HCT116 (cell line): ENCODE measurements at regions not wholly inside any gene's neighbourhood (a gene's known extent, or its start where the extent isn't known, plus 50 kb on each side); places are given as distances from the start of the nearest gene placed in this dataset.

Experiments
- ATAC-seq: fragments of 200-7000 bp; cut with Tn5 transposase; 2 replicates; pipeline ENCODE4 v1.9.1; 2020; ENCODE audit warnings: mild to moderate bottlenecking, moderate library complexity
- BruUV-seq: library from RNA; stranded (reverse); fragments of 400-500 nt; replicated peaks from 2 replicates; lab custom pipeline; 2021; lab: Mats Ljungman, UMichigan
- CTCF ChIA-PET: fragments of 300-600 bp; sonication (Branson Sonifier 250); formaldehyde crosslinking; loops from one replicate; lab custom pipeline; 2021; ENCODE audit warnings: antibody characterized with exemption; lab: Charles Lee
- POLR2A ChIA-PET: fragments of 300-600, 350-600 bp; sonication (Branson Sonifier 250); formaldehyde crosslinking; loops from one replicate; lab custom pipeline; 2021; ENCODE audit warnings: antibody characterized with exemption; lab: Charles Lee
- RAD21 ChIA-PET, 2 experiments: fragments of 300-600 bp; sonication (Branson Sonifier 250); formaldehyde crosslinking; loops; one replicate each; lab custom pipeline; 2023; ENCODE audit warnings: low total read pairs in 2 of 2; ENCODE audit not compliant: uncharacterized antibody in 2 of 2, unreplicated experiment in 2 of 2, low non-redundant PET in 1 of 2; lab: Charles Lee
- DNase-seq: peaks from one replicate; pipeline ENCODE4 v3.0.0-alpha.2; 2010; ENCODE audit warnings: low read depth, low spot score
- H2AFZ ChIP-seq: fragments of 200-600 bp; shearing (Covaris generic), sonication (generic); 2 replicates; pipeline ENCODE4 v1.6.1; 2017; ENCODE audit warnings: low read depth, mixed run types, mixed read lengths, antibody characterized with exemption, low read length; ENCODE audit not compliant: poor library complexity, severe bottlenecking
- H3K27ac ChIP-seq: 2 replicates; pipeline ENCODE4 v1.5.1; 2012; ENCODE audit warnings: low read depth, low read length
- H3K27me3 ChIP-seq: fragments of 200-600 bp; sonication (generic); 2 replicates; pipeline ENCODE4 v1.6.1; 2016; ENCODE audit warnings: mixed run types, low read length, mixed read lengths; ENCODE audit not compliant: insufficient read depth
- H3K36me3 ChIP-seq, 2 experiments: fragments of 200-500 bp in 1 of 2; fragments of 200-600 bp in 1 of 2; sonication (Bioruptor generic) in 1 of 2; sonication (generic) in 1 of 2; 2 replicates each; pipeline versions ENCODE4 v1.5.1 to v1.6.1; 2014 to 2016; ENCODE audit warnings: low read length in 2 of 2, inconsistent platforms in 1 of 2, mixed read lengths in 1 of 2, mixed run types in 1 of 2; ENCODE audit not compliant: insufficient read depth in 2 of 2, control insufficient read depth in 1 of 2
- H3K4me1 ChIP-seq, 2 experiments: fragments of 200-600 bp in 1 of 2; sonication (generic) in 1 of 2; 2 replicates each; pipeline versions ENCODE4 v1.5.1 to v1.6.1; 2012 to 2017; ENCODE audit warnings: low read length in 2 of 2, inconsistent platforms in 1 of 2, mild to moderate bottlenecking in 1 of 2, mixed read lengths in 1 of 2, mixed run types in 1 of 2, moderate library complexity in 1 of 2; ENCODE audit not compliant: insufficient read depth in 2 of 2, control insufficient read depth in 1 of 2
- H3K4me2 ChIP-seq: fragments of 200-600 bp; sonication (generic); 2 replicates; pipeline ENCODE4 v1.6.1; 2017; ENCODE audit warnings: mixed run types, low read length, mixed read lengths
- H3K4me3 ChIP-seq, 2 experiments: fragments of 200-600 bp in 1 of 2; sonication (generic) in 1 of 2; replicated peaks in 1 of 2; 2 replicates each; pipeline ENCODE4 v1.5.1; 2011 to 2016; ENCODE audit warnings: low read length in 2 of 2, control low read depth in 1 of 2, low read depth in 1 of 2, mild to moderate bottlenecking in 1 of 2, mixed read lengths in 1 of 2, mixed run types in 1 of 2
- H3K79me2 ChIP-seq: fragments of 200-600 bp; sonication (generic); 2 replicates; pipeline ENCODE4 v1.6.1; 2017; ENCODE audit warnings: mild to moderate bottlenecking, mixed run types, low read length, moderate library complexity, mixed read lengths; ENCODE audit not compliant: insufficient read depth
- H3K9ac ChIP-seq: fragments of 200-600 bp; sonication (generic); 2 replicates; pipeline ENCODE4 v1.6.1; 2016; ENCODE audit warnings: low read length, mixed read lengths
- H3K9me2 ChIP-seq: fragments of 200-600 bp; sonication (generic), shearing (Covaris generic); 2 replicates; pipeline ENCODE4 v1.6.1; 2017; ENCODE audit warnings: mixed run types, mild to moderate bottlenecking, moderate library complexity; ENCODE audit not compliant: insufficient read depth
- H3K9me3 ChIP-seq, 2 experiments: fragments of 200-500 bp in 1 of 2; fragments of 200-600 bp in 1 of 2; sonication (Bioruptor generic) in 1 of 2; sonication (generic) in 1 of 2; 2 replicates each; pipeline ENCODE4 v1.6.1; 2014 to 2017; ENCODE audit warnings: low read length in 2 of 2, mixed read lengths in 2 of 2, inconsistent platforms in 1 of 2, low read depth in 1 of 2, mild to moderate bottlenecking in 1 of 2, mixed run types in 1 of 2, moderate library complexity in 1 of 2; ENCODE audit not compliant: control insufficient read depth in 1 of 2, insufficient read depth in 1 of 2
- H4K20me1 ChIP-seq: fragments of 200-600 bp; sonication (generic), shearing (Covaris generic); 2 replicates; pipeline ENCODE4 v1.6.1; 2017; ENCODE audit warnings: mixed run types, mild to moderate bottlenecking, moderate library complexity; ENCODE audit not compliant: insufficient read depth
- ATF3 ChIP-seq: IDR thresholded peaks from 2 replicates; pipeline ENCODE4 v1.6.1; 2012
- CBX3 ChIP-seq: IDR thresholded peaks from 2 replicates; pipeline ENCODE4 v1.6.1; 2012; ENCODE audit warnings: low read depth
- CEBPB ChIP-seq: IDR thresholded peaks from 2 replicates; pipeline ENCODE4 v1.6.1; 2012; ENCODE audit warnings: low read depth
- ELF1 ChIP-seq: IDR thresholded peaks from 2 replicates; pipeline ENCODE4 v1.6.1; 2012; ENCODE audit warnings: low read depth, borderline replicate concordance
- EZH2phosphoT487 ChIP-seq: fragments of 200-600 bp; IDR thresholded peaks from 2 replicates; pipeline ENCODE4 v1.6.1; 2018; ENCODE audit warnings: antibody characterized with exemption, borderline replicate concordance
- FOSL1 ChIP-seq: IDR thresholded peaks from 2 replicates; pipeline ENCODE4 v1.6.1; 2012; ENCODE audit warnings: low read depth
- JUND ChIP-seq: IDR thresholded peaks from 2 replicates; pipeline ENCODE4 v1.6.1; 2012
- MAX ChIP-seq: IDR thresholded peaks from 2 replicates; pipeline ENCODE4 v1.6.1; 2012
- SIN3A ChIP-seq: IDR thresholded peaks from 2 replicates; pipeline ENCODE4 v1.6.1; 2012; ENCODE audit warnings: low read depth
- TCF7L2 ChIP-seq: IDR thresholded peaks from 2 replicates; pipeline ENCODE4 v1.7.0; 2011; ENCODE audit warnings: borderline replicate concordance, inconsistent platforms; ENCODE audit not compliant: insufficient read depth, insufficient read length; ENCODE audit errors: extremely low read depth
- YY1 ChIP-seq: IDR thresholded peaks from 2 replicates; pipeline ENCODE4 v1.6.1; 2011; ENCODE audit warnings: low read length, low read depth, moderate library complexity, mild to moderate bottlenecking; ENCODE audit not compliant: insufficient replicate concordance; ENCODE audit errors: extremely low read depth
- ZFX ChIP-seq: fragments of 450-650 bp; IDR thresholded peaks from 2 replicates; pipeline ENCODE4 v1.6.1; 2017
- ZNF274 ChIP-seq: fragments of 200-500 bp; sonication (Bioruptor generic); IDR thresholded peaks from 2 replicates; pipeline ENCODE4 v1.6.1; 2014; ENCODE audit warnings: mild to moderate bottlenecking, low read depth, low read length, inconsistent platforms
- intact Hi-C: fragments of 100-400 bp; cut with micrococcal nuclease; formaldehyde crosslinking; loops from 2 replicates; pipeline ENCODE4 v1.10.0; 2022

GRCh38 chr1:238789916-238790667 lies 596.3 kb upstream of the CHRM3 start:
- H2AFZ ChIP-seq: no peak overlapping the region
- DNase-seq (no peak), ATAC-seq (no peak)
- no TSS peak for BruUV-seq
- H3K27me3 ChIP-seq: no peaks in the 10 kb centered on the region
- POLR2A ChIA-PET: no interaction called here
- no peaks in the 10 kb centered on the region for H3K79me2 ChIP-seq
- no peak for TF ChIP-seq CBX3
- no peak for TF ChIP-seq JUND
- TF ChIP-seq FOSL1: no peak
- no peak for TF ChIP-seq EZH2phosphoT487
- no peak for TF ChIP-seq TCF7L2
- no peak for TF ChIP-seq ELF1
- no peak for TF ChIP-seq ZFX
- CTCF ChIA-PET: no interaction called here
- H3K27ac ChIP-seq: no peak overlapping the region
- no peak overlapping the region for H3K4me3 ChIP-seq
- no peaks in the 10 kb centered on the region for H3K36me3 ChIP-seq
- RAD21 ChIA-PET: no interaction called here
- no peak overlapping the region for H3K4me2 ChIP-seq
- peaks cover 5 to 18% of the 10 kb centered on the region in 2 experiments; a peak in 2 of 4 replicates for H3K9me3 ChIP-seq
- intact Hi-C loops: no loop called here
- H3K4me1 ChIP-seq: no peaks in the 10 kb centered on the region
- H3K9ac ChIP-seq: no peak overlapping the region
- H4K20me1 ChIP-seq: no peaks in the 10 kb centered on the region
- H3K9me2 ChIP-seq: no peaks in the 10 kb centered on the region

GRCh38 chr1:238787471-238787870 lies 598.9 kb upstream of the CHRM3 start:
- CTCF ChIA-PET: no interaction called here
- no peaks in the 10 kb centered on the region for H3K27me3 ChIP-seq
- no peak overlapping the region for H3K9ac ChIP-seq
- H3K79me2 ChIP-seq: no peaks in the 10 kb centered on the region
- no TSS peak for BruUV-seq
- no peak overlapping the region for H3K27ac ChIP-seq
- POLR2A ChIA-PET: no interaction called here
- intact Hi-C loops: no loop called here
- H2AFZ ChIP-seq: no peak overlapping the region
- H3K9me3 ChIP-seq: peaks cover 5 to 28% of the 10 kb centered on the region in 2 experiments; a peak in 2 of 4 replicates
- H3K36me3 ChIP-seq: no peaks in the 10 kb centered on the region
- RAD21 ChIA-PET: no interaction called here
- TF ChIP-seq CEBPB (no peak), SIN3A (no peak), ZNF274 (no peak), ZFX (no peak), ATF3 (no peak), MAX (no peak), YY1 (no peak), CBX3 (no peak)
- H3K4me3 ChIP-seq: no peak overlapping the region
- H4K20me1 ChIP-seq: no peaks in the 10 kb centered on the region
- no peak overlapping the region for H3K4me2 ChIP-seq
- H3K9me2 ChIP-seq: no peaks in the 10 kb centered on the region
- H3K4me1 ChIP-seq: no peaks in the 10 kb centered on the region
- ATAC-seq: no peak
- DNase-seq: no peak
